H1 (cell line): ENCODE measurements at regions not wholly inside any gene's neighbourhood (a gene's known extent, or its start where the extent isn't known, plus 50 kb on each side); places are given as distances from the start of the nearest gene placed in this dataset.

ENCODE experiments used
- ATF3 ChIP-seq: IDR thresholded peaks from 2 replicates; pipeline ENCODE4 v1.6.1; 2011; ENCODE audit warnings: low read depth, mild to moderate bottlenecking, low read length; ENCODE audit not compliant: insufficient read depth
- BCL11A ChIP-seq, 2 experiments: IDR thresholded peaks; one replicate each; pipeline ENCODE4 v1.6.1; 2011; ENCODE audit warnings: low read depth in 2 of 2, low read length in 2 of 2, mild to moderate bottlenecking in 2 of 2
- CTBP2 ChIP-seq: IDR thresholded peaks from 2 replicates; pipeline ENCODE4 v1.7.0; 2011; ENCODE audit warnings: borderline replicate concordance, mild to moderate bottlenecking, moderate library complexity, mixed read lengths, low read length; ENCODE audit not compliant: insufficient read depth, insufficient read length
- E2F6 ChIP-seq: IDR thresholded peaks from 2 replicates; pipeline ENCODE4 v1.6.1; 2012; ENCODE audit warnings: inconsistent platforms
- FOSL1 ChIP-seq: IDR thresholded peaks from 2 replicates; pipeline ENCODE4 v1.6.1; 2011; ENCODE audit warnings: mild to moderate bottlenecking, low read depth, low read length, moderate library complexity; ENCODE audit not compliant: insufficient read depth
- NRF1 ChIP-seq: IDR thresholded peaks from 2 replicates; pipeline ENCODE4 v1.6.1; 2011; ENCODE audit warnings: mild to moderate bottlenecking, low read depth, low read length, improper control_type of control experiment
- SP1 ChIP-seq: IDR thresholded peaks from 2 replicates; pipeline ENCODE4 v1.6.1; 2011; ENCODE audit warnings: low read depth, low read length
- SRF ChIP-seq: IDR thresholded peaks from 2 replicates; pipeline ENCODE4 v1.6.1; 2011; ENCODE audit warnings: mild to moderate bottlenecking, low read depth, low read length, moderate library complexity

- TF ChIP-seq SRF, result no peak
- no peak for TF ChIP-seq SP1
- TF ChIP-seq FOSL1, result no peak
- no peak for TF ChIP-seq ATF3
- TF ChIP-seq BCL11A (IDR thresholded peaks at IDR 0.05; ENCODE audit: low read depth in 2 of 2, low read length in 2 of 2), result no peak
- TF ChIP-seq E2F6, result no peak
- no peak for TF ChIP-seq NRF1
- TF ChIP-seq CTBP2, result no peak
Observed at GRCh38 chr5:68839019-68839552, 254.7 kb upstream of the SLC30A5 start (continued).
